SU-DHL-6 (cell line): ENCODE measurements at regions not wholly inside any gene's neighbourhood (a gene's known extent, or its start where the extent isn't known, plus 50 kb on each side); places are given as distances from the start of the nearest gene placed in this dataset.

ENCODE experiments used
- H2AFZ ChIP-seq: fragments of 200-600 bp; sonication (generic); 2 replicates; pipeline ENCODE4 v1.6.1; 2014; ENCODE audit warnings: low read depth, mild to moderate bottlenecking, moderate library complexity, mixed read lengths, antibody characterized with exemption, low read length; ENCODE audit not compliant: severe bottlenecking
- H3F3A ChIP-seq: fragments of 200-600 bp; shearing (Covaris generic); 2 replicates; pipeline ENCODE4 v1.6.0; 2016; ENCODE audit warnings: antibody characterized with exemption, mild to moderate bottlenecking; ENCODE audit not compliant: insufficient read depth
- H3K27ac ChIP-seq: fragments of 200-600 bp; sonication (generic); 2 replicates; pipeline ENCODE4 v1.5.1; 2016; ENCODE audit warnings: low read depth, mild to moderate bottlenecking, low read length, moderate library complexity, mixed read lengths
- H3K27me3 ChIP-seq: fragments of 200-600 bp; sonication (generic), shearing (Covaris generic); 2 replicates; pipeline ENCODE4 v1.6.0; 2014; ENCODE audit warnings: mild to moderate bottlenecking, low read length
- H3K36me3 ChIP-seq: fragments of 200-600 bp; sonication (generic); 2 replicates; pipeline ENCODE4 v1.6.1; 2014; ENCODE audit warnings: mild to moderate bottlenecking, low read length, mixed read lengths
- H3K4me2 ChIP-seq: fragments of 300-600, 200-600 bp; shearing (Covaris generic), sonication (generic); 2 replicates; pipeline ENCODE4 v1.6.0; 2014; ENCODE audit warnings: low read length, low read depth, mild to moderate bottlenecking; ENCODE audit not compliant: poor library complexity, severe bottlenecking
- H3K4me3 ChIP-seq: fragments of 200-600 bp; sonication (generic); 2 replicates; pipeline ENCODE4 v1.5.1; 2014; ENCODE audit warnings: antibody characterized with exemption, low read length, mild to moderate bottlenecking, mixed read lengths; ENCODE audit not compliant: insufficient read depth, poor library complexity, severe bottlenecking
- H3K79me2 ChIP-seq: fragments of 200-600 bp; sonication (generic); 2 replicates; pipeline ENCODE4 v1.6.1; 2014; ENCODE audit warnings: mild to moderate bottlenecking, low read length, moderate library complexity; ENCODE audit not compliant: insufficient read depth
- H3K9ac ChIP-seq: fragments of 200-600 bp; sonication (generic); 2 replicates; pipeline ENCODE4 v1.7.0; 2014; ENCODE audit warnings: mild to moderate bottlenecking, low read length
- H3K9me2 ChIP-seq: fragments of 200-600 bp; sonication (generic); replicated peaks from 2 replicates; pipeline ENCODE4 v1.6.1; 2014; ENCODE audit warnings: low read length; ENCODE audit not compliant: insufficient read depth
- H3K9me3 ChIP-seq: fragments of 200-600 bp; sonication (generic); 2 replicates; pipeline ENCODE4 v1.6.1; 2014; ENCODE audit warnings: low read length, mixed read lengths; ENCODE audit not compliant: insufficient read depth
- H4K20me1 ChIP-seq: fragments of 200-600 bp; sonication (generic); 2 replicates; pipeline ENCODE4 v1.6.1; 2014; ENCODE audit warnings: low read depth, mild to moderate bottlenecking, antibody characterized with exemption, low read length, moderate library complexity, mixed read lengths
- EZH2phosphoT487 ChIP-seq: fragments of 200-600 bp; sonication (generic), shearing (Covaris generic); conservative IDR thresholded peaks from 2 replicates; pipeline ENCODE4 v1.6.1; 2018; ENCODE audit warnings: mild to moderate bottlenecking, antibody characterized with exemption, low read length, moderate library complexity, mixed read lengths
- TF ChIP-seq, protein P1 (sequence below): fragments of 200-600 bp; sonication (generic); IDR thresholded peaks from one replicate; pipeline ENCODE4 v1.5.1; 2017; ENCODE audit warnings: antibody characterized with exemption, mild to moderate bottlenecking, low read length, moderate library complexity; ENCODE audit not compliant: insufficient read depth, poor library complexity, severe bottlenecking

DNA sequence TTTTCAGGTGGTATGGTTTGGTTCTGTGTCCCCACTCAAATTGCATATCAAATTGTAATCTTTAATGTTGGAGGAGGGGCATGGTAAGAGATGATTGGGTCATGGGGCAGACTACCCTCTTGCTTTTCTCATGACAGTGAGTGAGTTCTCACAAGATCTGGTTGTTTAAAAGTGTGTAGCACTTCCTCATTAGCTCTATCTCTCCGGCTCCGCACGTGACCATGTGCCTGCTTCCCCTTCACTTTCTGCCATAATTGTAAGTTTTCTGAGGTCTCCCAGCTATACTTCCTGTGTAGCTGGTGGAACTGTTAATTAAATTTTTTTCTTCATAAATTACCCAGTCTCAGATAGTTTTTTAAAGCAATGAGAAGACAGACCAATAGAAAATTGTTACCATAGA is 843.2 kb downstream of the AMY1C start:
- no peaks in the 10 kb centered on the region for H4K20me1 ChIP-seq
- no peaks in the 10 kb centered on the region for H3K79me2 ChIP-seq
- no peaks in the 10 kb centered on the region for H3K36me3 ChIP-seq
- no peaks in the 10 kb centered on the region for H3F3A ChIP-seq
- H3K9ac ChIP-seq = no peak overlapping the region
- no peaks in the 10 kb centered on the region for H3K9me2 ChIP-seq
- peak overlapping the region; percentile 82 for H2AFZ ChIP-seq
- H3K4me2 ChIP-seq = peak overlapping the region; percentile 1
- no peak overlapping the region for H3K4me3 ChIP-seq
- no peaks in the 10 kb centered on the region for H3K27me3 ChIP-seq
- peak overlapping the region; percentile 14; the same call in 1 of the 2 replicates for H3K27ac ChIP-seq
- no peaks in the 10 kb centered on the region for H3K9me3 ChIP-seq
- no peak for TF ChIP-seq EZH2phosphoT487
- TF ChIP-seq, protein P1, sequence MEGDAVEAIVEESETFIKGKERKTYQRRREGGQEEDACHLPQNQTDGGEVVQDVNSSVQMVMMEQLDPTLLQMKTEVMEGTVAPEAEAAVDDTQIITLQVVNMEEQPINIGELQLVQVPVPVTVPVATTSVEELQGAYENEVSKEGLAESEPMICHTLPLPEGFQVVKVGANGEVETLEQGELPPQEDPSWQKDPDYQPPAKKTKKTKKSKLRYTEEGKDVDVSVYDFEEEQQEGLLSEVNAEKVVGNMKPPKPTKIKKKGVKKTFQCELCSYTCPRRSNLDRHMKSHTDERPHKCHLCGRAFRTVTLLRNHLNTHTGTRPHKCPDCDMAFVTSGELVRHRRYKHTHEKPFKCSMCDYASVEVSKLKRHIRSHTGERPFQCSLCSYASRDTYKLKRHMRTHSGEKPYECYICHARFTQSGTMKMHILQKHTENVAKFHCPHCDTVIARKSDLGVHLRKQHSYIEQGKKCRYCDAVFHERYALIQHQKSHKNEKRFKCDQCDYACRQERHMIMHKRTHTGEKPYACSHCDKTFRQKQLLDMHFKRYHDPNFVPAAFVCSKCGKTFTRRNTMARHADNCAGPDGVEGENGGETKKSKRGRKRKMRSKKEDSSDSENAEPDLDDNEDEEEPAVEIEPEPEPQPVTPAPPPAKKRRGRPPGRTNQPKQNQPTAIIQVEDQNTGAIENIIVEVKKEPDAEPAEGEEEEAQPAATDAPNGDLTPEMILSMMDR = no peak

- no peak overlapping the region for H3K9ac ChIP-seq
- peak overlapping the region; percentile 14; the same call in 1 of the 2 replicates for H3K27ac ChIP-seq
- H3K27me3 ChIP-seq = no peaks in the 10 kb centered on the region
- TF ChIP-seq, protein P1 = no peak
- no peak for TF ChIP-seq EZH2phosphoT487
- no peaks in the 10 kb centered on the region for H3K79me2 ChIP-seq
- H3K4me3 ChIP-seq = no peak overlapping the region
- H3K36me3 ChIP-seq = no peaks in the 10 kb centered on the region
- H4K20me1 ChIP-seq = no peaks in the 10 kb centered on the region
- H2AFZ ChIP-seq = peak overlapping the region; percentile 82
- peak overlapping the region; percentile 1 for H3K4me2 ChIP-seq
- no peaks in the 10 kb centered on the region for H3K9me3 ChIP-seq
- H3K9me2 ChIP-seq = no peaks in the 10 kb centered on the region
- H3F3A ChIP-seq = no peaks in the 10 kb centered on the region
These were observed 843.9 kb downstream of the AMY1C start for GRCh38 chr1:104593413-104594187.

- no peaks in the 10 kb centered on the region for H3K79me2 ChIP-seq
- no peaks in the 10 kb centered on the region for H4K20me1 ChIP-seq
- H3K36me3 ChIP-seq = no peaks in the 10 kb centered on the region
- 0 out of 2 replicates have a peak, but pooled peaks cover 6% of the 10 kb centered on the region for H3K9me3 ChIP-seq
- no peaks in the 10 kb centered on the region for H3F3A ChIP-seq
- no peak overlapping the region for H2AFZ ChIP-seq
- H3K27me3 ChIP-seq = no peaks in the 10 kb centered on the region
- no peak overlapping the region for H3K9ac ChIP-seq
- no peak for TF ChIP-seq EZH2phosphoT487
- TF ChIP-seq, protein P1 = no peak
- no peak overlapping the region for H3K4me3 ChIP-seq
- no peaks in the 10 kb centered on the region for H3K9me2 ChIP-seq
- no peak overlapping the region for H3K4me2 ChIP-seq
- H3K27ac ChIP-seq = no peak overlapping the region
These were observed 867.8 kb downstream of the AMY1C start for GRCh38 chr1:104617474-104617873.
